Transverse colon (tissue), 3 donors: ENCODE measurements at regions not wholly inside any gene's neighbourhood (a gene's known extent, or its start where the extent isn't known, plus 50 kb on each side); places are given as distances from the start of the nearest gene placed in this dataset.

Experiments used
- POLR2A ChIP-seq: fragments of 450-650 bp; IDR thresholded peaks from one replicate; pipeline ENCODE4 v1.6.1; 2016; ENCODE audit warnings: antibody characterized with exemption, mild to moderate bottlenecking, moderate library complexity
- TF ChIP-seq, protein P1 (sequence below), 5 experiments: fragments of 200-600 bp in 3 of 5; fragments of 450-650 bp in 2 of 5; sonication (generic) in 3 of 5; IDR thresholded peaks; 1 replicate in 2 of 5; 2 replicates in 3 of 5; pipeline ENCODE4 v1.5.1; 2016 to 2017; ENCODE audit warnings: antibody characterized with exemption in 5 of 5, inconsistent platforms in 3 of 5, mild to moderate bottlenecking in 2 of 5, moderate library complexity in 1 of 5

DNA sequence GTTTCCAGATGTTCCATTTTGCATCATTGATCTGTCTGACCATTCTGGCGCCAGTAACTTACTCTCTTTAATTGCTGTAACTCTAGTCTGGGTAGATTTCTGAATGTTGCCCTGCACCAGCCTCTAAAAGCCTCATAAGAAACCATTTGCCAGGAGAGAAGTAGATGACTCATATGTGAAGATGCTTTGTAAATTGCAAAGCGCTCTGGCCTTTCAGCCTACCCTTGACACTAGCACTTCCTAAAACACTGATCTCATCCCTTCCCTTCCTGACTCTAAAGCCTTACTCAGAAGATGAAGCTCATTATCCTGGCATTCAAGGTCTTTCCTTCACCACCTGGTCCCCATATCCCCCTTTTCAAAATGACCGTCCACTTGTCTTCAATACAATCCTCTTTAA, 193.2 kb upstream of the MEX3C start:
- TF ChIP-seq, protein P1, sequence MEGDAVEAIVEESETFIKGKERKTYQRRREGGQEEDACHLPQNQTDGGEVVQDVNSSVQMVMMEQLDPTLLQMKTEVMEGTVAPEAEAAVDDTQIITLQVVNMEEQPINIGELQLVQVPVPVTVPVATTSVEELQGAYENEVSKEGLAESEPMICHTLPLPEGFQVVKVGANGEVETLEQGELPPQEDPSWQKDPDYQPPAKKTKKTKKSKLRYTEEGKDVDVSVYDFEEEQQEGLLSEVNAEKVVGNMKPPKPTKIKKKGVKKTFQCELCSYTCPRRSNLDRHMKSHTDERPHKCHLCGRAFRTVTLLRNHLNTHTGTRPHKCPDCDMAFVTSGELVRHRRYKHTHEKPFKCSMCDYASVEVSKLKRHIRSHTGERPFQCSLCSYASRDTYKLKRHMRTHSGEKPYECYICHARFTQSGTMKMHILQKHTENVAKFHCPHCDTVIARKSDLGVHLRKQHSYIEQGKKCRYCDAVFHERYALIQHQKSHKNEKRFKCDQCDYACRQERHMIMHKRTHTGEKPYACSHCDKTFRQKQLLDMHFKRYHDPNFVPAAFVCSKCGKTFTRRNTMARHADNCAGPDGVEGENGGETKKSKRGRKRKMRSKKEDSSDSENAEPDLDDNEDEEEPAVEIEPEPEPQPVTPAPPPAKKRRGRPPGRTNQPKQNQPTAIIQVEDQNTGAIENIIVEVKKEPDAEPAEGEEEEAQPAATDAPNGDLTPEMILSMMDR (IDR thresholded peaks at IDR 0.05) = no peak
- no peak for TF ChIP-seq POLR2A
